CD4-positive, alpha-beta T cell (primary cell): ENCODE measurements at regions not wholly inside any gene's neighbourhood (a gene's known extent, or its start where the extent isn't known, plus 50 kb on each side); places are given as distances from the start of the nearest gene placed in this dataset.

Experiments
- ATAC-seq: fragments of 200-7000 bp; cut with Tn5 transposase; one replicate; pipeline ENCODE4 v1.10.0; 2022; ENCODE audit warnings: mild to moderate bottlenecking; ENCODE audit not compliant: poor library complexity
- CTCF ChIA-PET: fragments of 350-600 bp; sonication (Branson Sonifier 250); formaldehyde crosslinking; loops from one replicate; lab custom pipeline; 2021; ENCODE audit warnings: antibody characterized with exemption, inconsistent platforms; lab: Charles Lee
- POLR2A ChIA-PET: fragments of 350-600 bp; sonication (Branson Sonifier 250); formaldehyde crosslinking; loops from one replicate; lab custom pipeline; 2021; ENCODE audit warnings: antibody characterized with exemption, inconsistent platforms; lab: Charles Lee
- DNase-seq, 14 experiments: peaks; one replicate each; pipeline ENCODE4 v3.0.0-alpha.2; 2013 to 2020; ENCODE audit warnings: mixed read lengths in 2 of 14
- H3K27ac ChIP-seq, 2 donors: one replicate each; pipeline versions ENCODE4 v1.5.1 to v1.7.0; 2013; ENCODE audit warnings: low read length in 2 of 2, low read depth in 1 of 2, mild to moderate bottlenecking in 1 of 2
- H3K27me3 ChIP-seq, 2 experiments: 1 replicate in 1 of 2; 2 replicates in 1 of 2; pipeline versions ENCODE4 v1.6.1 to v1.7.0; 2013; ENCODE audit warnings: low read length in 2 of 2, control low read depth in 1 of 2, mild to moderate bottlenecking in 1 of 2, moderate library complexity in 1 of 2; ENCODE audit not compliant: insufficient read depth in 2 of 2, control insufficient read depth in 1 of 2
- H3K36me3 ChIP-seq: one replicate; pipeline ENCODE4 v1.6.1; 2013; ENCODE audit warnings: low read length, control low read depth; ENCODE audit not compliant: insufficient read depth
- H3K4me1 ChIP-seq: one replicate; pipeline ENCODE4 v1.6.1; 2013; ENCODE audit warnings: low read length, control low read depth; ENCODE audit not compliant: insufficient read depth
- H3K4me3 ChIP-seq: one replicate; pipeline ENCODE4 v1.5.1; 2013; ENCODE audit warnings: mild to moderate bottlenecking, low read length, moderate library complexity
- H3K9me3 ChIP-seq, 2 experiments: 1 replicate in 1 of 2; 2 replicates in 1 of 2; pipeline versions ENCODE4 v1.6.1 to v1.7.0; 2013; ENCODE audit warnings: low read length in 2 of 2, mild to moderate bottlenecking in 2 of 2, control low read depth in 1 of 2, moderate library complexity in 1 of 2; ENCODE audit not compliant: control insufficient read depth in 1 of 2, insufficient read depth in 1 of 2
- H3K27ac Mint-ChIP-seq: one replicate; pipeline ENCODE4 v1.8.0; 2020; ENCODE audit warnings: mixed read lengths
- H3K27me3 Mint-ChIP-seq: one replicate; pipeline ENCODE4 v1.8.0; 2021; ENCODE audit warnings: mixed read lengths
- H3K36me3 Mint-ChIP-seq: one replicate; pipeline ENCODE4 v1.8.0; 2021; ENCODE audit warnings: low read depth, mixed read lengths
- H3K4me1 Mint-ChIP-seq: one replicate; pipeline ENCODE4 v1.8.0; 2021; ENCODE audit warnings: low read depth, mixed read lengths
- H3K4me3 Mint-ChIP-seq: one replicate; pipeline ENCODE4 v1.8.0; 2020; ENCODE audit warnings: mild to moderate bottlenecking, mixed read lengths
- H3K9me3 Mint-ChIP-seq: one replicate; pipeline ENCODE4 v1.8.0; 2020; ENCODE audit warnings: mixed read lengths
- intact Hi-C, 2 experiments: fragments of 100-400 bp; cut with DNase I in 1 of 2; cut with micrococcal nuclease in 1 of 2; formaldehyde crosslinking; loops; one replicate each; pipeline versions ENCODE4 v1.15.1 to v1.9.0; 2023 to 2025; cut with DNase I, micrococcal nuclease
- TF ChIP-seq, protein P1 (sequence below): fragments of 200-600 bp; IDR thresholded peaks from one replicate; pipeline ENCODE4 v1.8.0; 2022; ENCODE audit warnings: antibody characterized with exemption, mild to moderate bottlenecking

- peaks cover 21% of the 10 kb centered on the region for H3K27me3 Mint-ChIP-seq
- no peak overlapping the region for H3K27ac Mint-ChIP-seq
- H3K9me3 ChIP-seq = peaks cover 0 to 3% of the 10 kb centered on the region in 2 experiments
Measured at GRCh38 chr1:5455056-5455455, 537.2 kb downstream of the NPHP4 start.

GRCh38 chr1:5453347-5453746 lies 538.9 kb downstream of the NPHP4 start:
- TF ChIP-seq, protein P1, sequence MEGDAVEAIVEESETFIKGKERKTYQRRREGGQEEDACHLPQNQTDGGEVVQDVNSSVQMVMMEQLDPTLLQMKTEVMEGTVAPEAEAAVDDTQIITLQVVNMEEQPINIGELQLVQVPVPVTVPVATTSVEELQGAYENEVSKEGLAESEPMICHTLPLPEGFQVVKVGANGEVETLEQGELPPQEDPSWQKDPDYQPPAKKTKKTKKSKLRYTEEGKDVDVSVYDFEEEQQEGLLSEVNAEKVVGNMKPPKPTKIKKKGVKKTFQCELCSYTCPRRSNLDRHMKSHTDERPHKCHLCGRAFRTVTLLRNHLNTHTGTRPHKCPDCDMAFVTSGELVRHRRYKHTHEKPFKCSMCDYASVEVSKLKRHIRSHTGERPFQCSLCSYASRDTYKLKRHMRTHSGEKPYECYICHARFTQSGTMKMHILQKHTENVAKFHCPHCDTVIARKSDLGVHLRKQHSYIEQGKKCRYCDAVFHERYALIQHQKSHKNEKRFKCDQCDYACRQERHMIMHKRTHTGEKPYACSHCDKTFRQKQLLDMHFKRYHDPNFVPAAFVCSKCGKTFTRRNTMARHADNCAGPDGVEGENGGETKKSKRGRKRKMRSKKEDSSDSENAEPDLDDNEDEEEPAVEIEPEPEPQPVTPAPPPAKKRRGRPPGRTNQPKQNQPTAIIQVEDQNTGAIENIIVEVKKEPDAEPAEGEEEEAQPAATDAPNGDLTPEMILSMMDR = no peak
- intact Hi-C loops = no loop called here

More at GRCh38 chr1:5455056-5455455, 537.2 kb downstream of the NPHP4 start:
- TF ChIP-seq, protein P1 = no peak
- POLR2A ChIA-PET = no interaction called here
- Mint-ChIP-seq H3K9me3 (no peaks in the 10 kb centered on the region), H3K4me3 (no peak overlapping the region), H3K36me3 (no peaks in the 10 kb centered on the region), H3K4me1 (no peaks in the 10 kb centered on the region)
- H3K4me1 ChIP-seq = no peaks in the 10 kb centered on the region
- peaks cover 3 to 5% of the 10 kb centered on the region in 2 experiments for H3K27me3 ChIP-seq
- intact Hi-C loops = no loop called here
- no peak for ATAC-seq
- no peak overlapping the region for H3K4me3 ChIP-seq
- no peak for DNase-seq
- H3K27ac ChIP-seq = no peak overlapping the region
- no peaks in the 10 kb centered on the region for H3K36me3 ChIP-seq
- CTCF ChIA-PET = no interaction called here

GRCh38 chr1:5451671-5452070 lies 540.6 kb downstream of the NPHP4 start:
- intact Hi-C loops = no loop called here
- CTCF ChIA-PET = no interaction called here

More at GRCh38 chr1:5453347-5453746, 538.9 kb downstream of the NPHP4 start:
- Mint-ChIP-seq H3K4me3 (no peak overlapping the region), H3K36me3 (no peaks in the 10 kb centered on the region), H3K4me1 (no peaks in the 10 kb centered on the region), H3K9me3 (no peaks in the 10 kb centered on the region), H3K27ac (no peak overlapping the region), H3K27me3 (peaks cover 21% of the 10 kb centered on the region)
- ATAC-seq (no peak), DNase-seq (no peak)
- no peaks in the 10 kb centered on the region for H3K4me1 ChIP-seq
- peaks cover 0 to 3% of the 10 kb centered on the region in 2 experiments for H3K9me3 ChIP-seq
- ChIA-PET POLR2A (no interaction called here), CTCF (no interaction called here)
- no peak overlapping the region for H3K4me3 ChIP-seq
- peaks cover 3 to 6% of the 10 kb centered on the region in 2 experiments for H3K27me3 ChIP-seq
- H3K36me3 ChIP-seq = no peaks in the 10 kb centered on the region
- no peak overlapping the region for H3K27ac ChIP-seq

More at GRCh38 chr1:5451671-5452070, 540.6 kb downstream of the NPHP4 start:
- Mint-ChIP-seq H3K36me3 (no peaks in the 10 kb centered on the region), H3K4me1 (no peaks in the 10 kb centered on the region), H3K27me3 (peaks cover 21% of the 10 kb centered on the region), H3K27ac (no peak overlapping the region), H3K4me3 (no peak overlapping the region), H3K9me3 (no peaks in the 10 kb centered on the region)
- TF ChIP-seq, protein P1 = no peak
- Histone ChIP-seq H3K27ac (no peak overlapping the region), H3K4me1 (no peaks in the 10 kb centered on the region), H3K27me3 (peaks cover 0 to 6% of the 10 kb centered on the region in 2 experiments), H3K9me3 (no peaks in the 10 kb centered on the region), H3K4me3 (no peak overlapping the region), H3K36me3 (no peaks in the 10 kb centered on the region)
- no peak for DNase-seq
- no peak for ATAC-seq
- POLR2A ChIA-PET = no interaction called here
